Uterus (tissue), 3 donors: ENCODE measurements at regions not wholly inside any gene's neighbourhood (a gene's known extent, or its start where the extent isn't known, plus 50 kb on each side); places are given as distances from the start of the nearest gene placed in this dataset.

Experiments used
- DNase-seq, 2 donors: peaks; one replicate each; pipeline ENCODE4 v3.0.0-alpha.2; 2019 to 2020
- H3K27ac ChIP-seq, 2 donors: fragments of 200-600 bp; sonication (generic); 1 replicate in 1 of 2; 2 replicates in 1 of 2; pipeline ENCODE4 v1.5.1; 2016 to 2018
- H3K27me3 ChIP-seq, 2 donors: fragments of 200-600 bp; sonication (generic); one replicate each; pipeline ENCODE4 v1.5.1; 2018 to 2019; ENCODE audit warnings: control low read depth in 1 of 2
- H3K36me3 ChIP-seq, 2 donors: fragments of 200-600 bp; sonication (generic); one replicate each; pipeline ENCODE4 v1.5.1; 2019; ENCODE audit warnings: control low read depth in 1 of 2
- H3K4me1 ChIP-seq, 2 donors: fragments of 200-600 bp; sonication (generic); one replicate each; pipeline ENCODE4 v1.5.1; 2018 to 2019; ENCODE audit warnings: control low read depth in 1 of 2
- H3K4me3 ChIP-seq, 2 donors: fragments of 200-600 bp; sonication (generic); 1 replicate in 1 of 2; 2 replicates in 1 of 2; pipeline ENCODE4 v1.5.1; 2018 to 2019; ENCODE audit warnings: mild to moderate bottlenecking in 1 of 2
- H3K9me3 ChIP-seq, 2 donors: fragments of 200-600 bp; sonication (generic); one replicate each; pipeline ENCODE4 v1.5.1; 2019; ENCODE audit warnings: control low read depth in 1 of 2
- POLR2A ChIP-seq, 2 donors: fragments of 450-650 bp; IDR thresholded peaks; one replicate each; pipeline ENCODE4 v1.6.1; 2016; ENCODE audit warnings: antibody characterized with exemption in 2 of 2, mild to moderate bottlenecking in 1 of 2, moderate library complexity in 1 of 2
- intact Hi-C: fragments of 100-400 bp; cut with DNase I; formaldehyde crosslinking; loops from one replicate; pipeline ENCODE4 v1.15.1; 2023; ENCODE audit warnings: low total_unique reads
- TF ChIP-seq, protein P1 (sequence below), 4 experiments: fragments of 200-600 bp in 2 of 4; fragments of 450-650 bp in 2 of 4; sonication (generic) in 2 of 4; IDR thresholded peaks; one replicate each; pipeline ENCODE4 v1.5.1; 2016 to 2019; ENCODE audit warnings: antibody characterized with exemption in 4 of 4, mild to moderate bottlenecking in 2 of 4, moderate library complexity in 1 of 4
- donor health status: DM: yes; HTN: yes; CAD: no.

DNA sequence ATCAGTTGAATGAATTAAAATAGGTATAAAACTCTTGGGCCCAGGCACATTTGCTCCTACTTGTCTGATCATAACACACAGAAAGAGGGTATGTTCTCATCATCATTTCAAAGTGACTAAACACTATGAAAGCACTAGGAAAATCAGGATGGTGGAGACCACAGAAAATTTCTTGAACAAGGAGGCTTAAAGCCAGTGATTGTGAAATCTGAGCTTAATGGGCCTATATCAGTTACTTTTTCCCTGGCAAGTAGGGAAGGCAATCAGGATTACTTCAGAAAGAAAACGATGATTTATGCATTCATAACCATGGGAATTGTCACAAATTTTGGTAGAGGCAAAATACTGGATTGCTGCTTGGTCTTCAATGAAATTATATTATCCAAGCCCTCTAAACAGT, 434.4 kb upstream of the CNTN4 start:
- H3K4me3 ChIP-seq, result no peak overlapping the region
- intact Hi-C loops, result no loop called here
- H3K4me1 ChIP-seq, result no peaks in the 10 kb centered on the region
- no peak overlapping the region for H3K27ac ChIP-seq
- H3K27me3 ChIP-seq, result no peaks in the 10 kb centered on the region
- no peaks in the 10 kb centered on the region for H3K9me3 ChIP-seq
- DNase-seq, result no peak
- no peak for TF ChIP-seq POLR2A (IDR thresholded peaks at IDR 0.05)
- TF ChIP-seq, protein P1, sequence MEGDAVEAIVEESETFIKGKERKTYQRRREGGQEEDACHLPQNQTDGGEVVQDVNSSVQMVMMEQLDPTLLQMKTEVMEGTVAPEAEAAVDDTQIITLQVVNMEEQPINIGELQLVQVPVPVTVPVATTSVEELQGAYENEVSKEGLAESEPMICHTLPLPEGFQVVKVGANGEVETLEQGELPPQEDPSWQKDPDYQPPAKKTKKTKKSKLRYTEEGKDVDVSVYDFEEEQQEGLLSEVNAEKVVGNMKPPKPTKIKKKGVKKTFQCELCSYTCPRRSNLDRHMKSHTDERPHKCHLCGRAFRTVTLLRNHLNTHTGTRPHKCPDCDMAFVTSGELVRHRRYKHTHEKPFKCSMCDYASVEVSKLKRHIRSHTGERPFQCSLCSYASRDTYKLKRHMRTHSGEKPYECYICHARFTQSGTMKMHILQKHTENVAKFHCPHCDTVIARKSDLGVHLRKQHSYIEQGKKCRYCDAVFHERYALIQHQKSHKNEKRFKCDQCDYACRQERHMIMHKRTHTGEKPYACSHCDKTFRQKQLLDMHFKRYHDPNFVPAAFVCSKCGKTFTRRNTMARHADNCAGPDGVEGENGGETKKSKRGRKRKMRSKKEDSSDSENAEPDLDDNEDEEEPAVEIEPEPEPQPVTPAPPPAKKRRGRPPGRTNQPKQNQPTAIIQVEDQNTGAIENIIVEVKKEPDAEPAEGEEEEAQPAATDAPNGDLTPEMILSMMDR (IDR thresholded peaks at IDR 0.05), result no peak
- H3K36me3 ChIP-seq, result no peaks in the 10 kb centered on the region

DNA sequence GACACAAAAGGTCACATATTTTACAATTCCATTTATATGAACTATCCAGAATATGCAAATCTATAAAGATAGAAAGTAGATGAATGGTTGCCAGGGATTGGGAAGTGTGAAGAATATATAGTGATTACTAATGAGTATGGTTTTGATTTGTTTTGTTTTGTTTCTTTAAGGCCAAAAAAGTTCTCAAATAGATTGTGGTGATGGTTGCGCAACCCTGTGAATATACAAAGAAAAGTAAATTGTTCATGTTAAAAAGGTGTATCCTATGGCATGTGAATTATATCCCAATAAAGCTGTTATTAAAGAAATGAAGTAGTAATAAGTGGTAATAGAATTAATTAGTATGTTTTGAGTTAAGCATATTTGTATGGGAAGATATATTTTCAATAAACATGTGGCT, 431.8 kb upstream of the CNTN4 start:
- no peak overlapping the region for H3K27ac ChIP-seq
- H3K9me3 ChIP-seq, result no peaks in the 10 kb centered on the region
- no peak for DNase-seq
- H3K4me1 ChIP-seq, result no peaks in the 10 kb centered on the region
- TF ChIP-seq, protein P1 (IDR thresholded peaks at IDR 0.05), result no peak
- no peak for TF ChIP-seq POLR2A (IDR thresholded peaks at IDR 0.05)
- no peaks in the 10 kb centered on the region for H3K27me3 ChIP-seq
- no peak overlapping the region for H3K4me3 ChIP-seq
- intact Hi-C loops, result no loop called here
- no peaks in the 10 kb centered on the region for H3K36me3 ChIP-seq

- H3K27ac ChIP-seq, result no peak overlapping the region
- no peaks in the 10 kb centered on the region for H3K4me1 ChIP-seq
- TF ChIP-seq, protein P1 (IDR thresholded peaks at IDR 0.05), result no peak
- no peak for TF ChIP-seq POLR2A (IDR thresholded peaks at IDR 0.05)
- H3K9me3 ChIP-seq, result no peaks in the 10 kb centered on the region
- no peaks in the 10 kb centered on the region for H3K36me3 ChIP-seq
- intact Hi-C loops, result no loop called here
- no peak for DNase-seq
- H3K4me3 ChIP-seq, result no peak overlapping the region
- no peaks in the 10 kb centered on the region for H3K27me3 ChIP-seq
Observed at GRCh38 chr3:1677576-1678156, 421.0 kb upstream of the CNTN4 start.

- H3K4me3 ChIP-seq, result no peak overlapping the region
- no peaks in the 10 kb centered on the region for H3K4me1 ChIP-seq
- TF ChIP-seq, protein P1 (IDR thresholded peaks at IDR 0.05), result no peak
- TF ChIP-seq POLR2A (IDR thresholded peaks at IDR 0.05), result no peak
- no peaks in the 10 kb centered on the region for H3K9me3 ChIP-seq
- H3K27me3 ChIP-seq, result no peaks in the 10 kb centered on the region
- intact Hi-C loops, result no loop called here
- H3K36me3 ChIP-seq, result no peaks in the 10 kb centered on the region
- DNase-seq, result no peak
- H3K27ac ChIP-seq, result no peak overlapping the region
Observed at GRCh38 chr3:1692428-1692827, 406.2 kb upstream of the CNTN4 start.

GRCh38 chr3:1693145-1693544, 405.5 kb upstream of the CNTN4 start:
- Histone ChIP-seq H3K9me3 (no peaks in the 10 kb centered on the region), H3K36me3 (no peaks in the 10 kb centered on the region), H3K4me3 (no peak overlapping the region), H3K27me3 (no peaks in the 10 kb centered on the region), H3K27ac (no peak overlapping the region), H3K4me1 (no peaks in the 10 kb centered on the region)
- no peak for DNase-seq
- no peak for TF ChIP-seq POLR2A (IDR thresholded peaks at IDR 0.05)
- TF ChIP-seq, protein P1 (IDR thresholded peaks at IDR 0.05), result no peak
- intact Hi-C loops, result no loop called here
